ENCODE measurements at regions not wholly inside any gene's neighbourhood (a gene's known extent, or its start where the extent isn't known, plus 50 kb on each side); places are given as distances from the start of the nearest gene placed in this dataset.
A peak's percentile ranks its signal among the peaks of the same experiment; 100 is the strongest.

- DNase-seq, result no peak
Measured at GRCh38 chr13:107365466-107366215, 797.7 kb upstream of the ARGLU1 start.

GRCh38 chr13:107364658-107365057 is 796.7 kb upstream of the ARGLU1 start:
- DNase-seq, result no peak

- DNase-seq, result no peak
Measured at GRCh38 chr13:107361666-107362065, 793.7 kb upstream of the ARGLU1 start.

GRCh38 chr13:107360010-107360409 is 792.1 kb upstream of the ARGLU1 start:
- DNase-seq, result no peak

GRCh38 chr13:107358866-107359265 is 790.9 kb upstream of the ARGLU1 start:
- DNase-seq, result no peak

- DNase-seq, result no peak
Measured at GRCh38 chr13:107351305-107351704, 783.4 kb upstream of the ARGLU1 start.

GRCh38 chr13:107348925-107349324 is 781.0 kb upstream of the ARGLU1 start:
- no peak for DNase-seq

- DNase-seq, result no peak
Measured at GRCh38 chr13:107348471-107348870, 780.5 kb upstream of the ARGLU1 start.

- no peak for DNase-seq
Measured at GRCh38 chr13:107347641-107348369, 779.9 kb upstream of the ARGLU1 start.

GRCh38 chr13:107342747-107343146 is 774.8 kb upstream of the ARGLU1 start:
- no peak for DNase-seq

GRCh38 chr13:107339209-107339608 is 771.3 kb upstream of the ARGLU1 start:
- DNase-seq, result no peak

GRCh38 chr13:107332188-107332587 is 764.3 kb upstream of the ARGLU1 start:
- DNase-seq, result no peak

GRCh38 chr13:107331359-107331758 is 763.4 kb upstream of the ARGLU1 start:
- DNase-seq, result no peak

- DNase-seq, result no peak
Measured at GRCh38 chr13:107330484-107330883, 762.5 kb upstream of the ARGLU1 start.

- DNase-seq, result no peak
Measured at GRCh38 chr13:107329991-107330390, 762.1 kb upstream of the ARGLU1 start.

GRCh38 chr13:107324416-107325204 is 756.7 kb upstream of the ARGLU1 start:
- DNase-seq, result no peak

GRCh38 chr13:107322228-107322627 is 754.3 kb upstream of the ARGLU1 start:
- DNase-seq, result no peak

GRCh38 chr13:107305178-107305577 is 737.2 kb upstream of the ARGLU1 start:
- DNase-seq, result no peak

GRCh38 chr13:107301724-107302374 is 733.9 kb upstream of the ARGLU1 start:
- peak; percentile 6 for DNase-seq

- DNase-seq, result no peak
Measured at GRCh38 chr13:107299717-107300116, 731.8 kb upstream of the ARGLU1 start.

GRCh38 chr13:107296804-107297203 is 728.9 kb upstream of the ARGLU1 start:
- DNase-seq, result no peak

- DNase-seq, result no peak
Measured at GRCh38 chr13:107295416-107296140, 727.6 kb upstream of the ARGLU1 start.

Data from retina (tissue), 1 donor.